CD8-positive, alpha-beta memory T cell (primary cell): ENCODE measurements at regions not wholly inside any gene's neighbourhood (a gene's known extent, or its start where the extent isn't known, plus 50 kb on each side); places are given as distances from the start of the nearest gene placed in this dataset.

Experiments
- CTCF ChIA-PET: fragments of 350-600 bp; sonication (Branson Sonifier 250); formaldehyde crosslinking; loops from one replicate; lab custom pipeline; 2021; ENCODE audit warnings: antibody characterized with exemption; lab: Charles Lee
- POLR2A ChIA-PET: fragments of 350-600 bp; sonication (Branson Sonifier 250); formaldehyde crosslinking; loops from one replicate; lab custom pipeline; 2021; ENCODE audit warnings: antibody characterized with exemption; lab: Charles Lee
- DNase-seq, 5 donors: peaks; one replicate each; pipeline versions ENCODE4 v3.0.0 to v3.0.0-alpha.2; 2020 to 2022; ENCODE audit warnings: mixed read lengths in 1 of 5
- H3K27ac ChIP-seq: one replicate; pipeline ENCODE4 v1.7.0; 2013; ENCODE audit warnings: low read depth, mild to moderate bottlenecking, low read length, moderate library complexity
- H3K27me3 ChIP-seq: 2 replicates; pipeline ENCODE4 v1.7.0; 2013; ENCODE audit warnings: low read length, mild to moderate bottlenecking; ENCODE audit not compliant: insufficient read depth, poor library complexity, severe bottlenecking
- H3K36me3 ChIP-seq: 2 replicates; pipeline ENCODE4 v1.7.0; 2013; ENCODE audit warnings: mild to moderate bottlenecking, low read length, moderate library complexity; ENCODE audit not compliant: insufficient read depth
- H3K4me1 ChIP-seq: 2 replicates; pipeline ENCODE4 v1.7.0; 2013; ENCODE audit warnings: mild to moderate bottlenecking, low read length, moderate library complexity; ENCODE audit not compliant: insufficient read depth
- H3K4me3 ChIP-seq: 2 replicates; pipeline ENCODE4 v1.7.0; 2013; ENCODE audit warnings: mild to moderate bottlenecking, low read length
- H3K9me3 ChIP-seq: 2 replicates; pipeline ENCODE4 v1.7.0; 2013; ENCODE audit warnings: mild to moderate bottlenecking, low read length
- H3K27ac Mint-ChIP-seq, 8 donors: one replicate each; pipeline ENCODE4 v1.8.0; 2020 to 2021; ENCODE audit warnings: mixed read lengths in 8 of 8, mild to moderate bottlenecking in 6 of 8, inconsistent platforms in 3 of 8, moderate library complexity in 3 of 8
- H3K27me3 Mint-ChIP-seq, 2 donors: one replicate each; pipeline ENCODE4 v1.8.0; 2020 to 2021; ENCODE audit warnings: mixed read lengths in 2 of 2, mild to moderate bottlenecking in 1 of 2, moderate library complexity in 1 of 2
- H3K36me3 Mint-ChIP-seq, 3 donors: one replicate each; pipeline ENCODE4 v1.8.0; 2020 to 2021; ENCODE audit warnings: mixed read lengths in 3 of 3, inconsistent platforms in 1 of 3, mild to moderate bottlenecking in 1 of 3
- H3K4me1 Mint-ChIP-seq, 3 donors: one replicate each; pipeline ENCODE4 v1.8.0; 2020 to 2021; ENCODE audit warnings: mixed read lengths in 3 of 3, inconsistent platforms in 1 of 3, mild to moderate bottlenecking in 1 of 3
- H3K4me3 Mint-ChIP-seq, 7 donors: one replicate each; pipeline ENCODE4 v1.8.0; 2020 to 2021; ENCODE audit warnings: mixed read lengths in 7 of 7, mild to moderate bottlenecking in 6 of 7, moderate library complexity in 4 of 7, inconsistent platforms in 2 of 7
- H3K9me3 Mint-ChIP-seq, 5 donors: one replicate each; pipeline ENCODE4 v1.8.0; 2020 to 2022; ENCODE audit warnings: mixed read lengths in 5 of 5, mild to moderate bottlenecking in 3 of 5, moderate library complexity in 2 of 5, inconsistent platforms in 1 of 5

GRCh38 chr15:53869044-53869805, 109.0 kb upstream of the UNC13C start:
- Histone ChIP-seq H3K4me1 (no peaks in the 10 kb centered on the region), H3K9me3 (no peaks in the 10 kb centered on the region), H3K27me3 (no peaks in the 10 kb centered on the region), H3K4me3 (no peak overlapping the region), H3K27ac (no peak overlapping the region), H3K36me3 (no peaks in the 10 kb centered on the region)
- no peaks in the 10 kb centered on the region for H3K36me3 Mint-ChIP-seq
- H3K27ac Mint-ChIP-seq, result no peak overlapping the region
- POLR2A ChIA-PET, result no interaction called here
- no peaks in the 10 kb centered on the region for H3K27me3 Mint-ChIP-seq
- peaks cover 3 to 9% (median 3%) of the 10 kb centered on the region in 5 donors for H3K9me3 Mint-ChIP-seq
- CTCF ChIA-PET, result no interaction called here
- no peaks in the 10 kb centered on the region for H3K4me1 Mint-ChIP-seq
- H3K4me3 Mint-ChIP-seq, result no peak overlapping the region
- DNase-seq, result no peak

DNA sequence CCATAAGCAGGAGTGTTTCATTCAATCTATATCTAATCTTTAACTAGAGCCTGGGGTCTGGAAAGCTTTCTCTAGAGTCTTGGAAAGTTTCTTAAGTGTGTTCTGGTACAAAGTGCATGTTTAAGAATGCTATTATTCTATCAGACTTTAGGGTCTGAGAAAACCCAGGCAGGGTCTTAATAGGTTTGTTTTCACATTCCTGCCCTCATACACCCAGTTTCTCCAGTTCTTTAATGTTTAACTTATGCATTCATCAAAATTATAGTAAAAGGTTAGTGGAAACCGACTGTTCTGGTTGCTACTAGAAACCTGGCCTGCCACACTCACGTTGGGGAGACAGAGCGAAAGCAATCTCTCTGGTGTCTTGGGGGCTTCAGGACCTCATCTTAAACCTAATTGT, 102.9 kb upstream of the WDR72 start:
- Histone ChIP-seq H3K4me1 (no peaks in the 10 kb centered on the region), H3K27me3 (no peaks in the 10 kb centered on the region), H3K27ac (no peak overlapping the region), H3K9me3 (no peaks in the 10 kb centered on the region), H3K36me3 (no peaks in the 10 kb centered on the region), H3K4me3 (no peak overlapping the region)
- no peaks in the 10 kb centered on the region for H3K36me3 Mint-ChIP-seq
- ChIA-PET POLR2A (no interaction called here), CTCF (no interaction called here)
- peaks cover 0 to 1% of the 10 kb centered on the region in 2 donors for H3K27me3 Mint-ChIP-seq
- DNase-seq, result no peak
- H3K4me1 Mint-ChIP-seq, result no peaks in the 10 kb centered on the region
- peaks cover 0 to 3% (median 0%) of the 10 kb centered on the region in 5 donors for H3K9me3 Mint-ChIP-seq
- no peak overlapping the region for H3K27ac Mint-ChIP-seq
- no peak overlapping the region for H3K4me3 Mint-ChIP-seq

DNA sequence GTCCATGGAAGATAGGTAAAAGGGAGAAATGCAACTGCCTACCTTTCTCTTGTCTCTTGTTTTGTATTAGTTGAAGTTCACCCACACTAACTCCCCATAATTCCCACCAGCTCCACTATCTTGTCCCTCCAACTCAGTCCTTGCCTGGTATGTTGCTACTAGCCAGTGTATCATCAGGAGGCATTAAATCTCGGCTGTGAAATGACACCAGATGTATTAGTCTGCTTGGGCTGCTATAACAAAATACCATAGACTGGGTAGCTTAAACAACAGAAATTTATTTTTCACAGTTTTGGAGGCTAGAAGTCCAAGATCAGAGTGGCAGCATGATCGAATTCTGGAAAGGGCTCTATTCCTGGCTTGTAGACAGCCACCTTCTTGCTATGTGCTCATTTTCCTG, 102.3 kb upstream of the WDR72 start:
- H3K4me1 Mint-ChIP-seq, result no peaks in the 10 kb centered on the region
- no peaks in the 10 kb centered on the region for H3K4me1 ChIP-seq
- no peaks in the 10 kb centered on the region for H3K9me3 ChIP-seq
- DNase-seq, result no peak
- CTCF ChIA-PET, result no interaction called here
- peaks cover 0 to 3% (median 0%) of the 10 kb centered on the region in 5 donors for H3K9me3 Mint-ChIP-seq
- no peaks in the 10 kb centered on the region for H3K36me3 ChIP-seq
- H3K4me3 Mint-ChIP-seq, result no peak overlapping the region
- no peak overlapping the region for H3K27ac Mint-ChIP-seq
- no peak overlapping the region for H3K27ac ChIP-seq
- H3K27me3 ChIP-seq, result no peaks in the 10 kb centered on the region
- peaks cover 0 to 1% of the 10 kb centered on the region in 2 donors for H3K27me3 Mint-ChIP-seq
- no peak overlapping the region for H3K4me3 ChIP-seq
- POLR2A ChIA-PET, result no interaction called here
- no peaks in the 10 kb centered on the region for H3K36me3 Mint-ChIP-seq

GRCh38 chr15:53851110-53851848, 91.8 kb upstream of the WDR72 start:
- no peaks in the 10 kb centered on the region for H3K36me3 Mint-ChIP-seq
- H3K9me3 Mint-ChIP-seq, result peaks cover 0 to 10% (median 7%) of the 10 kb centered on the region in 5 donors
- H3K4me3 Mint-ChIP-seq, result no peak overlapping the region
- Histone ChIP-seq H3K4me1 (no peaks in the 10 kb centered on the region), H3K4me3 (no peak overlapping the region), H3K27me3 (no peaks in the 10 kb centered on the region), H3K27ac (no peak overlapping the region), H3K36me3 (no peaks in the 10 kb centered on the region), H3K9me3 (no peaks in the 10 kb centered on the region)
- no peak for DNase-seq
- no peaks in the 10 kb centered on the region for H3K4me1 Mint-ChIP-seq
- ChIA-PET POLR2A (no interaction called here), CTCF (no interaction called here)
- H3K27ac Mint-ChIP-seq, result no peak overlapping the region
- H3K27me3 Mint-ChIP-seq, result no peaks in the 10 kb centered on the region

DNA sequence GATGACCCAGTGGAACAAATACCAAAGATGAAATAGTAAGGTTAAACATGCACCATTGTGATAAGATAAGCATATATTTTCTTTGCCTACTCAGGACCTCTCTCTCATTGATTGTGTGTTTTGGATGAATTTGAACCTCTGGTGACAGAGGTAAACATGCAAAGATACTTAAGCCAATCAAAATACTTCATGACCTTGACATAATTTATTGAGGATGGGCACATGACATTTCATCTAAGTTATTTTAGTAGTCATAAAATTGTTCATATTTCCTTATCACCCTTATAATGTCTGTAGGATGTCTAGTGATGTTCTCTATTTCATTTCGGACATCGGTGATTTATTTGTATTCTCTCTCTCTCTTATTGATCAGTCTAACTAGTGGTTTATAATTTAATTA, 88.3 kb upstream of the WDR72 start:
- peaks cover 0 to 11% (median 3%) of the 10 kb centered on the region in 5 donors for H3K9me3 Mint-ChIP-seq
- POLR2A ChIA-PET, result no interaction called here
- CTCF ChIA-PET, result no interaction called here

DNA sequence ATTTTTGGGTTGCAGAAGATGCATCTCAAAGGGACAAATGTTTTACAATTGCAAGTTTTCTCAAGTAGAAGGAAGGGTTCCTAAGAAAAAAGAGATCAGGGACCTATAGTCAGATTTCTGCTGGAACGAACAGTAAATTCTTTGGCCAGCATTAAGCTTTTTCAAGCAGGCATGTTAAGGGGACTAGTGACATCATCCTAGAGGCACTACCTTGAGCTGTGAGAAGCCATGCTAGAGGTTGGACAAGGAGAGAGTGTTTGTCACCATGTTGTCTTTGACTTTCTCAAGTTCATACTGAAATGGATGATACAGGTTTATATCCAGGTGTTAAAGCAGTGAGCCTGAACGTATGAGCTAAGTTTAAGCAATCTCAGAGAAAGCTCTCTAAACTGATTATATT, 85.2 kb upstream of the WDR72 start:
- Histone ChIP-seq H3K36me3 (no peaks in the 10 kb centered on the region), H3K4me1 (no peaks in the 10 kb centered on the region), H3K27ac (no peak overlapping the region), H3K27me3 (no peaks in the 10 kb centered on the region), H3K4me3 (no peak overlapping the region), H3K9me3 (no peaks in the 10 kb centered on the region)
- ChIA-PET CTCF (no interaction called here), POLR2A (no interaction called here)
- DNase-seq, result no peak
- H3K27me3 Mint-ChIP-seq, result no peaks in the 10 kb centered on the region
- no peaks in the 10 kb centered on the region for H3K4me1 Mint-ChIP-seq
- H3K9me3 Mint-ChIP-seq, result peaks cover 0 to 11% (median 2%) of the 10 kb centered on the region in 5 donors
- no peak overlapping the region for H3K27ac Mint-ChIP-seq
- H3K4me3 Mint-ChIP-seq, result no peak overlapping the region
- H3K36me3 Mint-ChIP-seq, result no peaks in the 10 kb centered on the region

More for the DNA sequence above, 88.3 kb upstream of the WDR72 start:
- H3K4me1 Mint-ChIP-seq, result no peaks in the 10 kb centered on the region
- H3K4me1 ChIP-seq, result no peaks in the 10 kb centered on the region
- no peaks in the 10 kb centered on the region for H3K9me3 ChIP-seq
- no peak overlapping the region for H3K27ac ChIP-seq
- DNase-seq, result no peak
- H3K27me3 ChIP-seq, result no peaks in the 10 kb centered on the region
- H3K27me3 Mint-ChIP-seq, result no peaks in the 10 kb centered on the region
- H3K4me3 ChIP-seq, result no peak overlapping the region
- no peaks in the 10 kb centered on the region for H3K36me3 ChIP-seq
- H3K4me3 Mint-ChIP-seq, result no peak overlapping the region
- H3K27ac Mint-ChIP-seq, result no peak overlapping the region
- H3K36me3 Mint-ChIP-seq, result no peaks in the 10 kb centered on the region

DNA sequence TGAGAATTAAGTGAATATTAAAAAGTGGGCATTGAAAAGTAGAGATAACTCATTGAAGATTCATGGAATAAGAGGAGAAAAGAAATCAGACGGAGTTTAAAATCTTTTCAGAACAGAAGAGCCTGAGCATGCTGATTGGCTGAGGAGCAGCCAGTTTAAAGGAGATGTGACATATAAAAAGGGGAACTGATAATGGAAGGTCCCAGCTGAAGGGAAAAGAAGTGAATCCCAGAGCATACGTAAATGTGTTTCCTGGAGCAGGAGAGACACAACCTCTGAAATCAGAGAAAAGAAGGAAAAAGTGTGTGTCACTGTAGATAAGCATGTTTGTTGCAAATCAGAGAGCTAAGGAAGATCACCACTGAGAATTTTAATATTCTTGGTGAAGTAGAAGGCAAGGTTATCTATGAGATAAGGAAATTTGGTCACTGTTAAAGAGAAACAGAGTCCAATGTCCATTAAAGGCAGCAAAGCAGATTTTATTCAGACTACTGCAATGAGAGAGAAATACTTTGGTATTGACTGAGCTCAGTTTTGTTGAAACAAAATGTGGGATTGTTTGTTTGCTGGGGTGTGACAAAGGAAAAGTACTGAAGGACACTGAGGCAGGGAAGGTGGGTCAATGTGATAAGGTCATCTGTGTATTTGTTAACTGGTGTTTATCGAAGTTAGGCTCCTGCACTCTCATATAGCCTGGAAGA, 84.6 kb upstream of the WDR72 start:
- no peaks in the 10 kb centered on the region for H3K27me3 Mint-ChIP-seq
- no peak overlapping the region for H3K4me3 ChIP-seq
- no peaks in the 10 kb centered on the region for H3K36me3 Mint-ChIP-seq
- no peaks in the 10 kb centered on the region for H3K36me3 ChIP-seq
- peaks cover 0 to 11% (median 2%) of the 10 kb centered on the region in 5 donors for H3K9me3 Mint-ChIP-seq
- no peaks in the 10 kb centered on the region for H3K4me1 Mint-ChIP-seq
- H3K4me3 Mint-ChIP-seq, result no peak overlapping the region
- H3K27ac Mint-ChIP-seq, result no peak overlapping the region
- H3K27ac ChIP-seq, result no peak overlapping the region
- POLR2A ChIA-PET, result no interaction called here
- H3K9me3 ChIP-seq, result no peaks in the 10 kb centered on the region
- CTCF ChIA-PET, result no interaction called here
- no peaks in the 10 kb centered on the region for H3K27me3 ChIP-seq
- no peaks in the 10 kb centered on the region for H3K4me1 ChIP-seq
- no peak for DNase-seq

GRCh38 chr15:53843166-53843565, 83.7 kb upstream of the WDR72 start:
- ChIA-PET POLR2A (no interaction called here), CTCF (no interaction called here)
- Mint-ChIP-seq H3K9me3 (peaks cover 0 to 10% (median 2%) of the 10 kb centered on the region in 5 donors), H3K27me3 (no peaks in the 10 kb centered on the region), H3K36me3 (no peaks in the 10 kb centered on the region), H3K27ac (no peak overlapping the region), H3K4me1 (no peaks in the 10 kb centered on the region), H3K4me3 (no peak overlapping the region)
- Histone ChIP-seq H3K4me3 (no peak overlapping the region), H3K4me1 (no peaks in the 10 kb centered on the region), H3K27me3 (no peaks in the 10 kb centered on the region), H3K36me3 (no peaks in the 10 kb centered on the region), H3K9me3 (no peaks in the 10 kb centered on the region), H3K27ac (no peak overlapping the region)
- no peak for DNase-seq
